BJ (cell line): ENCODE measurements at regions not wholly inside any gene's neighbourhood (a gene's known extent, or its start where the extent isn't known, plus 50 kb on each side); places are given as distances from the start of the nearest gene placed in this dataset.
"Not testable (repeated sequence)": the region's sequence is repeated elsewhere in the genome, so short reads cannot be mapped to it uniquely, and the experiment has no call there.

Experiments used
- CTCF ChIA-PET: fragments of 350-600 bp; formaldehyde crosslinking; extraction: SDS; loops from one replicate; lab custom pipeline; 2021; ENCODE audit warnings: antibody characterized with exemption, inconsistent platforms; lab: Yijun Ruan, JAX
- POLR2A ChIA-PET: fragments of 300-600 bp; sonication (Branson Sonifier 250); formaldehyde crosslinking; extraction: SDS; loops from one replicate; lab custom pipeline; 2021; ENCODE audit warnings: antibody characterized with exemption; lab: Charles Lee
- DNase-seq: peaks from one replicate; pipeline ENCODE4 v3.0.0-alpha.2; 2011; ENCODE audit warnings: low read depth
- H3K27me3 ChIP-seq: 2 replicates; pipeline ENCODE4 v1.6.0; 2011; ENCODE audit warnings: low read length; ENCODE audit not compliant: control insufficient read depth, insufficient read depth
- H3K36me3 ChIP-seq: 2 replicates; pipeline ENCODE4 v1.5.1; 2011; ENCODE audit warnings: low read length; ENCODE audit not compliant: control insufficient read depth, insufficient read depth
- H3K4me3 ChIP-seq: 2 replicates; pipeline ENCODE4 v1.5.1; 2011; ENCODE audit warnings: low read depth, mild to moderate bottlenecking, control low read depth, low read length
- CTCF ChIP-seq: IDR thresholded peaks from 2 replicates; pipeline ENCODE4 v1.5.1; 2011; ENCODE audit warnings: low read depth, mild to moderate bottlenecking, control low read depth, inconsistent platforms, low read length, moderate library complexity; ENCODE audit not compliant: insufficient read depth

- Histone ChIP-seq H3K27me3 (no peaks in the 10 kb centered on the region), H3K4me3 (no peak overlapping the region), H3K36me3 (no peaks in the 10 kb centered on the region)
- no peak for TF ChIP-seq CTCF
- no peak for DNase-seq
- CTCF ChIA-PET, result interaction anchor here (0.7 to 1.6 kb wide), 5 partner anchors 13 to 1480 kb away, joined by 3 to 4 read pairs (median 3); no protein-coding TSS in a partner anchor
- POLR2A ChIA-PET, result no interaction called here
Observed at GRCh38 chr5:97297704-97298091, 114.7 kb upstream of the RIOK2 start.

GRCh38 chr5:97301181-97301580, 118.1 kb upstream of the RIOK2 start:
- POLR2A ChIA-PET, H3K27me3 ChIP-seq, CTCF ChIA-PET, DNase-seq, H3K36me3 ChIP-seq, H3K4me3 ChIP-seq: not testable (repeated sequence)

GRCh38 chr5:97338729-97339128, 155.7 kb upstream of the RIOK2 start:
- no peak for DNase-seq
- H3K36me3 ChIP-seq, result no peaks in the 10 kb centered on the region
- CTCF ChIA-PET, result no interaction called here
- no peak overlapping the region for H3K4me3 ChIP-seq
- no peaks in the 10 kb centered on the region for H3K27me3 ChIP-seq
- POLR2A ChIA-PET, result no interaction called here
- TF ChIP-seq CTCF, result no peak

- Histone ChIP-seq H3K4me3 (no peak overlapping the region), H3K36me3 (no peaks in the 10 kb centered on the region), H3K27me3 (no peaks in the 10 kb centered on the region)
- no peak for DNase-seq
- ChIA-PET POLR2A (interaction anchor here (0.8 kb wide), 1 partner anchor 1676 kb away, joined by 3 read pairs; no protein-coding TSS in a partner anchor), CTCF (no interaction called here)
- TF ChIP-seq CTCF, result no peak
Observed at GRCh38 chr5:97355775-97356174, 172.7 kb upstream of the RIOK2 start.

- no peak for DNase-seq
- POLR2A ChIA-PET, result no interaction called here
- Histone ChIP-seq H3K36me3 (no peaks in the 10 kb centered on the region), H3K27me3 (no peaks in the 10 kb centered on the region), H3K4me3 (no peak overlapping the region)
- CTCF ChIA-PET, result no interaction called here
- TF ChIP-seq CTCF, result no peak
Observed at GRCh38 chr5:97363577-97363976, 180.5 kb upstream of the RIOK2 start.

GRCh38 chr5:97364731-97365130, 181.7 kb upstream of the RIOK2 start:
- DNase-seq, result no peak

More at GRCh38 chr5:97364731-97365130, 181.7 kb upstream of the RIOK2 start:
- Histone ChIP-seq H3K27me3 (no peaks in the 10 kb centered on the region), H3K4me3 (no peak overlapping the region), H3K36me3 (no peaks in the 10 kb centered on the region)
- ChIA-PET CTCF (interaction anchor here (0.6 kb wide), 1 partner anchor 9 kb away, joined by 3 read pairs; no protein-coding TSS in a partner anchor), POLR2A (no interaction called here)
- no peak for TF ChIP-seq CTCF
